PC-3 (cell line): ENCODE measurements at regions not wholly inside any gene's neighbourhood (a gene's known extent, or its start where the extent isn't known, plus 50 kb on each side); places are given as distances from the start of the nearest gene placed in this dataset.

ENCODE experiments used
- ATAC-seq: fragments of 200-7000 bp; cut with Tn5 transposase; 2 replicates; pipeline ENCODE4 v1.9.1; 2020; ENCODE audit warnings: mild to moderate bottlenecking, moderate library complexity
- BruUV-seq: library from RNA; stranded (reverse); fragments of 400-500 nt; replicated peaks from 2 replicates; lab custom pipeline; 2021; lab: Mats Ljungman, UMichigan
- CTCF ChIA-PET: fragments of 300-600 bp; sonication (Branson Sonifier 250); formaldehyde crosslinking; loops from one replicate; lab custom pipeline; 2022; ENCODE audit warnings: antibody characterized with exemption; lab: Charles Lee
- POLR2A ChIA-PET: fragments of 300-600 bp; sonication (Branson Sonifier 250); formaldehyde crosslinking; loops from one replicate; lab custom pipeline; 2022; ENCODE audit warnings: antibody characterized with exemption; ENCODE audit not compliant: unreplicated experiment; lab: Charles Lee
- DNase-seq: peaks from one replicate; pipeline ENCODE4 v3.0.0-alpha.2; 2015
- H2AFZ ChIP-seq: fragments of 300-600 bp; sonication (generic); 2 replicates; pipeline ENCODE4 v1.6.0; 2016; ENCODE audit warnings: antibody characterized with exemption, low read length
- H3F3A ChIP-seq: fragments of 300-600 bp; sonication (generic); one replicate; pipeline ENCODE4 v1.6.0; 2017; ENCODE audit warnings: antibody characterized with exemption, low read length, control low read depth, mild to moderate bottlenecking; ENCODE audit not compliant: unreplicated experiment
- H3K27ac ChIP-seq: fragments of 300-600 bp; sonication (generic); 2 replicates; pipeline ENCODE4 v1.5.1; 2016; ENCODE audit warnings: mild to moderate bottlenecking, low read length
- H3K27me3 ChIP-seq: fragments of 300-600 bp; sonication (generic); 2 replicates; pipeline ENCODE4 v1.6.1; 2016; ENCODE audit warnings: low read length, mixed read lengths
- H3K36me3 ChIP-seq: fragments of 300-600 bp; sonication (generic); 2 replicates; pipeline ENCODE4 v1.6.1; 2016; ENCODE audit warnings: low read depth, mixed run types, low read length, mixed read lengths
- H3K4me1 ChIP-seq: fragments of 300-600 bp; sonication (generic); 2 replicates; pipeline ENCODE4 v1.5.1; 2016; ENCODE audit warnings: low read length; ENCODE audit not compliant: insufficient read depth
- H3K4me2 ChIP-seq: fragments of 300-600 bp; sonication (generic); 2 replicates; pipeline ENCODE4 v1.6.0; 2016; ENCODE audit warnings: low read length
- H3K4me3 ChIP-seq: fragments of 300-600 bp; sonication (generic); 2 replicates; pipeline ENCODE4 v1.5.1; 2016; ENCODE audit warnings: mild to moderate bottlenecking, low read length, mixed read lengths
- H3K79me2 ChIP-seq: fragments of 300-600 bp; sonication (generic); 2 replicates; pipeline ENCODE4 v1.6.1; 2017; ENCODE audit warnings: low read length, mixed read lengths
- H3K9ac ChIP-seq: fragments of 300-600 bp; sonication (generic); 2 replicates; pipeline ENCODE4 v1.6.0; 2016; ENCODE audit warnings: mild to moderate bottlenecking, low read length
- H3K9me2 ChIP-seq: fragments of 300-600 bp; sonication (generic); replicated peaks from 2 replicates; pipeline ENCODE4 v1.6.1; 2016; ENCODE audit warnings: mixed run types, low read length, mixed read lengths
- H3K9me3 ChIP-seq: fragments of 300-600 bp; sonication (generic); 2 replicates; pipeline ENCODE4 v1.6.1; 2016; ENCODE audit warnings: low read length, mixed read lengths
- H4K20me1 ChIP-seq: fragments of 300-600 bp; sonication (generic); 2 replicates; pipeline ENCODE4 v1.6.1; 2016; ENCODE audit warnings: low read length, mixed read lengths
- CTCF ChIP-seq: fragments of 300-600 bp; sonication (generic); conservative IDR thresholded peaks from 2 replicates; pipeline ENCODE4 v1.5.1; 2017; ENCODE audit warnings: antibody characterized with exemption, low read depth, mild to moderate bottlenecking, low read length
- EZH2 ChIP-seq: fragments of 300-600 bp; sonication (generic); IDR thresholded peaks from one replicate; pipeline ENCODE4 v1.6.1; 2017; ENCODE audit warnings: antibody characterized with exemption, mild to moderate bottlenecking, low read length; ENCODE audit not compliant: unreplicated experiment
- EZH2phosphoT487 ChIP-seq: fragments of 300-600 bp; sonication (generic); IDR thresholded peaks from 2 replicates; pipeline ENCODE4 v1.6.1; 2018; ENCODE audit warnings: mild to moderate bottlenecking, antibody characterized with exemption, low read length, borderline replicate concordance
- intact Hi-C: fragments of 100-400 bp; cut with micrococcal nuclease; formaldehyde crosslinking; loops from 2 replicates; pipeline ENCODE4 v1.9.0; 2023

GRCh38 chr18:24704946-24705630 is 244.7 kb downstream of the HRH4 start:
- Histone ChIP-seq H2AFZ (no peak overlapping the region), H3K9me2 (no peaks in the 10 kb centered on the region), H3K9me3 (no peaks in the 10 kb centered on the region), H3K4me1 (no peaks in the 10 kb centered on the region), H3K79me2 (no peaks in the 10 kb centered on the region), H3K9ac (no peak overlapping the region), H3K4me3 (no peak overlapping the region), H4K20me1 (no peaks in the 10 kb centered on the region), H3K4me2 (no peak overlapping the region), H3K27ac (no peak overlapping the region), H3K27me3 (peaks cover 32% of the 10 kb centered on the region), H3K36me3 (no peaks in the 10 kb centered on the region), H3F3A (no peaks in the 10 kb centered on the region)
- ChIA-PET POLR2A (no interaction called here), CTCF (no interaction called here)
- no peak for DNase-seq
- TF ChIP-seq EZH2phosphoT487 (no peak), CTCF (no peak), EZH2 (no peak)
- intact Hi-C loops: no loop called here
- ATAC-seq: no peak
- no TSS peak for BruUV-seq

- Histone ChIP-seq H3K27ac (no peak overlapping the region), H3K4me3 (no peak overlapping the region), H3K9ac (no peak overlapping the region), H3K4me2 (no peak overlapping the region), H4K20me1 (no peaks in the 10 kb centered on the region), H3K9me3 (no peaks in the 10 kb centered on the region), H2AFZ (no peak overlapping the region), H3K4me1 (no peaks in the 10 kb centered on the region), H3F3A (no peaks in the 10 kb centered on the region), H3K27me3 (peaks cover 2% of the 10 kb centered on the region; the same call in 1 of the 2 replicates), H3K79me2 (no peaks in the 10 kb centered on the region), H3K9me2 (no peaks in the 10 kb centered on the region), H3K36me3 (no peaks in the 10 kb centered on the region)
- no peak for DNase-seq
- intact Hi-C loops: no loop called here
- ChIA-PET CTCF (no interaction called here), POLR2A (no interaction called here)
- no peak for ATAC-seq
- TF ChIP-seq CTCF: no peak
- no peak for TF ChIP-seq EZH2phosphoT487
- TF ChIP-seq EZH2: no peak
- no TSS peak for BruUV-seq
Observed at GRCh38 chr18:24710474-24710873, 250.0 kb downstream of the HRH4 start.

GRCh38 chr18:24719791-24720190 is 259.4 kb downstream of the HRH4 start:
- H3K36me3 ChIP-seq: no peaks in the 10 kb centered on the region
- H3K4me1 ChIP-seq: no peaks in the 10 kb centered on the region
- no peaks in the 10 kb centered on the region for H3K9me2 ChIP-seq
- H3K9me3 ChIP-seq: no peaks in the 10 kb centered on the region
- no peak overlapping the region for H3K4me2 ChIP-seq
- ChIA-PET CTCF (no interaction called here), POLR2A (no interaction called here)
- no peak for TF ChIP-seq CTCF
- no peak for TF ChIP-seq EZH2phosphoT487
- no peak for TF ChIP-seq EZH2
- DNase-seq (no peak), ATAC-seq (no peak)
- H3K27me3 ChIP-seq: peaks cover 46% of the 10 kb centered on the region
- no peak overlapping the region for H3K27ac ChIP-seq
- no peaks in the 10 kb centered on the region for H3F3A ChIP-seq
- intact Hi-C loops: loop anchor here (10.0 kb wide), 1 partner anchor 365 kb away; no protein-coding TSS in a partner anchor
- H3K9ac ChIP-seq: no peak overlapping the region
- no TSS peak for BruUV-seq
- H2AFZ ChIP-seq: no peak overlapping the region
- H4K20me1 ChIP-seq: no peaks in the 10 kb centered on the region
- H3K4me3 ChIP-seq: no peak overlapping the region
- no peaks in the 10 kb centered on the region for H3K79me2 ChIP-seq
